H1 (cell line): ENCODE measurements at regions not wholly inside any gene's neighbourhood (a gene's known extent, or its start where the extent isn't known, plus 50 kb on each side); places are given as distances from the start of the nearest gene placed in this dataset.

Experiments
- CTCF ChIA-PET: fragments of 300-600 bp; sonication (Branson Sonifier 250); formaldehyde crosslinking; loops from one replicate; lab custom pipeline; 2021; ENCODE audit not compliant: partially characterized antibody; lab: Charles Lee
- POLR2A ChIA-PET: fragments of 300-600 bp; sonication (Branson Sonifier 250); formaldehyde crosslinking; loops from one replicate; lab custom pipeline; 2021; ENCODE audit warnings: inconsistent platforms; ENCODE audit not compliant: partially characterized antibody; lab: Charles Lee
- DNase-seq, 2 experiments: peaks; one replicate each; pipeline versions ENCODE4 v3.0.0 to v3.0.0-alpha.2; 2010 to 2022; ENCODE audit warnings: low spot score in 2 of 2, low read depth in 1 of 2, mixed read lengths in 1 of 2
- FAIRE-seq: peaks from 2 replicates; lab custom pipeline; 2011; peaks lifted over from hg19 to GRCh38; lab: Jason Lieb, UNC
- H2AFZ ChIP-seq: 2 replicates; pipeline ENCODE4 v1.8.1; 2012; ENCODE audit warnings: low read length, inconsistent platforms
- H2AK5ac ChIP-seq: 2 replicates; pipeline ENCODE4 v1.6.1; 2013; ENCODE audit warnings: low read depth, low read length
- H2BK120ac ChIP-seq: replicated peaks from 2 replicates; pipeline ENCODE3; 2013; ENCODE audit warnings: low read depth, low read length, inconsistent platforms
- H2BK12ac ChIP-seq: 2 replicates; pipeline ENCODE4 v1.6.1; 2013; ENCODE audit warnings: low read depth, low read length
- H2BK15ac ChIP-seq: 2 replicates; pipeline ENCODE4 v1.6.1; 2013; ENCODE audit warnings: low read length
- H2BK20ac ChIP-seq: 2 replicates; pipeline ENCODE4 v1.6.1; 2013; ENCODE audit warnings: low read length
- H2BK5ac ChIP-seq: 2 replicates; pipeline ENCODE4 v1.6.1; 2013; ENCODE audit warnings: low read depth, low read length
- H3K14ac ChIP-seq: 2 replicates; pipeline ENCODE4 v1.6.1; 2013; ENCODE audit warnings: inconsistent platforms; ENCODE audit not compliant: insufficient read length
- H3K18ac ChIP-seq: 2 replicates; pipeline ENCODE4 v1.6.1; 2013; ENCODE audit warnings: low read length; ENCODE audit errors: extremely low read depth
- H3K23ac ChIP-seq: 2 replicates; pipeline ENCODE4 v1.6.1; 2013; ENCODE audit warnings: inconsistent platforms; ENCODE audit not compliant: insufficient read length
- H3K23me2 ChIP-seq: 2 replicates; pipeline ENCODE4 v1.6.1; 2013; ENCODE audit warnings: low read depth, low read length
- H3K27ac ChIP-seq: 2 replicates; pipeline ENCODE4 v1.6.1; 2011; ENCODE audit warnings: low read depth, low read length, inconsistent platforms
- H3K27me3 ChIP-seq, 4 experiments: replicated peaks in 1 of 4; 1 replicate in 1 of 4; 2 replicates in 3 of 4; pipeline versions ENCODE4 v1.6.1 to v1.8.1; 2011 to 2013; ENCODE audit warnings: low read length in 3 of 4, mild to moderate bottlenecking in 3 of 4, inconsistent platforms in 2 of 4, mixed read lengths in 2 of 4, moderate library complexity in 1 of 4; ENCODE audit not compliant: control insufficient read depth in 3 of 4, insufficient read depth in 3 of 4; ENCODE audit errors: extremely low read depth in 1 of 4
- H3K36me3 ChIP-seq, 4 experiments: 2 replicates each; pipeline versions ENCODE4 v1.6.1 to v1.8.1; 2011 to 2013; ENCODE audit warnings: mild to moderate bottlenecking in 4 of 4, low read length in 3 of 4, moderate library complexity in 2 of 4, control low read depth in 1 of 4, inconsistent platforms in 1 of 4; ENCODE audit not compliant: insufficient read depth in 4 of 4, control insufficient read depth in 2 of 4
- H3K4ac ChIP-seq: replicated peaks from 2 replicates; pipeline ENCODE3; 2013; ENCODE audit warnings: low read length, low read depth, mixed read lengths, inconsistent platforms; ENCODE audit not compliant: insufficient read length
- H3K4me1 ChIP-seq, 4 experiments: replicated peaks in 1 of 4; 1 replicate in 1 of 4; 2 replicates in 3 of 4; pipeline versions ENCODE4 v1.6.1 to v1.8.1; 2011 to 2013; ENCODE audit warnings: low read length in 3 of 4, inconsistent platforms in 2 of 4, mixed read lengths in 1 of 4; ENCODE audit not compliant: insufficient read depth in 4 of 4, control insufficient read depth in 3 of 4
- H3K4me2 ChIP-seq, 2 experiments: 2 replicates each; pipeline versions ENCODE4 v1.6.1 to v1.8.1; 2011 to 2013; ENCODE audit warnings: low read depth in 2 of 2, low read length in 2 of 2, control low read depth in 1 of 2, inconsistent platforms in 1 of 2, mild to moderate bottlenecking in 1 of 2; ENCODE audit not compliant: insufficient read depth in 1 of 2
- H3K4me3 ChIP-seq, 4 experiments: fragments of 200-600, 300-600 bp in 1 of 4; sonication (generic), shearing (Covaris generic), sonication (Bioruptor Twin) in 1 of 4; 2 replicates each; pipeline versions ENCODE4 v1.5.1 to v1.8.1; 2011 to 2016; ENCODE audit warnings: low read length in 4 of 4, low read depth in 3 of 4, control low read depth in 2 of 4, inconsistent platforms in 2 of 4, mild to moderate bottlenecking in 2 of 4, mixed read lengths in 1 of 4, moderate library complexity in 1 of 4; ENCODE audit not compliant: insufficient read depth in 2 of 4; ENCODE audit errors: extremely low read depth in 1 of 4
- H3K56ac ChIP-seq: replicated peaks from 2 replicates; pipeline ENCODE3; 2013; ENCODE audit warnings: low read depth, mild to moderate bottlenecking, mixed read lengths, low read length, inconsistent platforms; ENCODE audit not compliant: insufficient read length
- H3K79me1 ChIP-seq: 2 replicates; pipeline ENCODE4 v1.6.1; 2013; ENCODE audit warnings: low read depth, low read length, control low read depth
- H3K79me2 ChIP-seq, 2 experiments: 2 replicates each; pipeline versions ENCODE4 v1.6.1 to v1.8.1; 2012 to 2013; ENCODE audit warnings: low read length in 2 of 2, mild to moderate bottlenecking in 2 of 2, inconsistent platforms in 1 of 2; ENCODE audit not compliant: insufficient read depth in 2 of 2, control insufficient read depth in 1 of 2
- H3K9ac ChIP-seq, 4 experiments: replicated peaks in 1 of 4; 1 replicate in 1 of 4; 2 replicates in 3 of 4; pipeline versions ENCODE4 v1.6.1 to v1.8.1; 2011 to 2013; ENCODE audit warnings: low read depth in 3 of 4, low read length in 3 of 4, control low read depth in 2 of 4, mild to moderate bottlenecking in 2 of 4, moderate library complexity in 2 of 4, inconsistent platforms in 1 of 4; ENCODE audit errors: extremely low read depth in 1 of 4
- H3K9me3 ChIP-seq, 2 experiments: 2 replicates each; pipeline versions ENCODE4 v1.6.1 to v1.8.1; 2012 to 2013; ENCODE audit warnings: mild to moderate bottlenecking in 2 of 2, moderate library complexity in 2 of 2, control low read depth in 1 of 2, inconsistent platforms in 1 of 2, low read depth in 1 of 2, low read length in 1 of 2, mixed read lengths in 1 of 2; ENCODE audit not compliant: insufficient read depth in 2 of 2
- H4K20me1 ChIP-seq, 2 experiments: replicated peaks in 1 of 2; 2 replicates each; pipeline versions ENCODE3 to v1.8.1; 2011 to 2013; ENCODE audit warnings: inconsistent platforms in 2 of 2, low read length in 2 of 2, mild to moderate bottlenecking in 1 of 2; ENCODE audit not compliant: insufficient read depth in 2 of 2, control insufficient read depth in 1 of 2
- H4K5ac ChIP-seq: 2 replicates; pipeline ENCODE4 v1.6.1; 2013; ENCODE audit warnings: low read length, low read depth, mixed read lengths, inconsistent platforms; ENCODE audit not compliant: insufficient read length
- H4K8ac ChIP-seq: 2 replicates; pipeline ENCODE4 v1.8.0; 2013; ENCODE audit warnings: mild to moderate bottlenecking, moderate library complexity, low read length, inconsistent platforms; ENCODE audit not compliant: insufficient read depth; ENCODE audit errors: extremely low read depth
- H4K91ac ChIP-seq: replicated peaks from 2 replicates; pipeline ENCODE3; 2013; ENCODE audit warnings: low read length, mixed read lengths, inconsistent platforms; ENCODE audit not compliant: insufficient read length
- BACH1 ChIP-seq: IDR thresholded peaks from 2 replicates; pipeline ENCODE4 v1.6.1; 2012; ENCODE audit warnings: low read length, improper control_type of control experiment
- CBX5 ChIP-seq: fragments of 300-800, 300-1000 bp; sonication (generic); IDR thresholded peaks from 2 replicates; pipeline ENCODE4 v1.7.1; 2016; ENCODE audit warnings: antibody characterized with exemption, low read length, low read depth
- PHF8 ChIP-seq: fragments of 200-600 bp; sonication (generic); conservative IDR thresholded peaks from 2 replicates; pipeline ENCODE4 v1.7.1; 2012; ENCODE audit warnings: low read depth, mild to moderate bottlenecking, inconsistent platforms, low read length, moderate library complexity
- SIN3A ChIP-seq, 2 experiments: IDR thresholded peaks in 1 of 2; conservative IDR thresholded peaks in 1 of 2; 2 replicates each; pipeline ENCODE4 v1.6.1; 2011 to 2012; ENCODE audit warnings: low read length in 2 of 2, improper control_type of control experiment in 1 of 2, low read depth in 1 of 2, mild to moderate bottlenecking in 1 of 2
- SIRT6 ChIP-seq: IDR thresholded peaks from one replicate; pipeline ENCODE4 v1.7.1; 2012; ENCODE audit warnings: low read length, inconsistent platforms
- TAF1 ChIP-seq: IDR thresholded peaks from 2 replicates; pipeline ENCODE4 v1.6.1; 2011; ENCODE audit warnings: mild to moderate bottlenecking, low read depth, low read length
- TCF12 ChIP-seq: IDR thresholded peaks from 2 replicates; pipeline ENCODE4 v1.6.1; 2011; ENCODE audit warnings: low read depth, mild to moderate bottlenecking, low read length
- ZNF274 ChIP-seq: IDR thresholded peaks from 2 replicates; pipeline ENCODE4 v1.7.0; 2012; ENCODE audit warnings: low read length, borderline replicate concordance; ENCODE audit errors: extremely low read depth
- WGBS, 2 experiments: shearing (Covaris generic) in 1 of 2; methylation state at CpG; one replicate each; pipeline versions ENCODE4 v1.1.6 to v1.1.7; 2013 to 2015; ENCODE audit warnings: low lambda C conversion rate in 2 of 2, mixed read lengths in 2 of 2, inconsistent platforms in 1 of 2, low coverage in 1 of 2, missing lambda C conversion rate in 1 of 2; ENCODE audit not compliant: insufficient replicate concordance in 2 of 2, insufficient coverage in 1 of 2, insufficient read length in 1 of 2; ENCODE audit errors: extremely low coverage in 1 of 2, missing lambda C conversion rate in 1 of 2; 5-methylcytosine and 5-hydroxymethylcytosine counted together
- TF ChIP-seq, protein P1 (sequence below): IDR thresholded peaks from 2 replicates; pipeline ENCODE4 v1.6.1; 2012; ENCODE audit warnings: inconsistent platforms

DNA sequence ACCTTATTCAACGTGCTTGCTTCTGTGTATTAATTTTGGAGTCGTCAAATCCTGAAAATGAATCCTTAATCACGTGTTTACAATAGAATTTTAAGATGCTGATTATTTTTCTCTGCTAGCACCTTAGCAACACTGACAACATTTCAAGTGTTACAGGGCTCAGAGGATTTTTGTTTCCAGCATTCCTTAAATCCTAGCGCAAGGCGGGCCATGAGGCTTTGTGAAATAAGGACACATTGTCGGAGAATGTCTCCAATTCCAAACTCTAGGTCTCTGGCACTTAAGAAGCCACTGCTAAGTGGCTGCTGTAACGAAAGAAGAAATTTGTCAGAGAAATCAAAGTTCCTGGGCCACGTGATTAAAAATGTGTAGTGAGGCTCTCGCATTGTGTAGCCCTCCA, 390.9 kb upstream of the CELF2 start:
- TF ChIP-seq, protein P1, sequence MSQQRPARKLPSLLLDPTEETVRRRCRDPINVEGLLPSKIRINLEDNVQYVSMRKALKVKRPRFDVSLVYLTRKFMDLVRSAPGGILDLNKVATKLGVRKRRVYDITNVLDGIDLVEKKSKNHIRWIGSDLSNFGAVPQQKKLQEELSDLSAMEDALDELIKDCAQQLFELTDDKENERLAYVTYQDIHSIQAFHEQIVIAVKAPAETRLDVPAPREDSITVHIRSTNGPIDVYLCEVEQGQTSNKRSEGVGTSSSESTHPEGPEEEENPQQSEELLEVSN = no peak
- TF ChIP-seq ZNF274 (no peak), PHF8 (no peak), TCF12 (no peak), BACH1 (no peak), CBX5 (no peak), SIN3A (conservative IDR thresholded peaks at IDR 0.05 in 1 of 2, IDR thresholded peaks at IDR 0.05 in 1 of 2; ENCODE audit: low read depth in 1 of 2, low read length in 2 of 2) (no peak), SIRT6 (no peak), TAF1 (no peak)
- TF ChIP-seq, all 59 proteins: peak for 0

More for the DNA sequence above, 390.9 kb upstream of the CELF2 start:
- Histone ChIP-seq H3K9ac (no peak overlapping the region), H4K5ac (no peak overlapping the region), H3K4me3 (no peak overlapping the region), H3K36me3 (no peaks in the 10 kb centered on the region), H2BK5ac (no peak overlapping the region), H2BK12ac (no peak overlapping the region), H2BK120ac (no peak overlapping the region), H3K9me3 (no peaks in the 10 kb centered on the region), H3K23me2 (no peaks in the 10 kb centered on the region), H4K8ac (no peak overlapping the region), H2BK20ac (no peak overlapping the region), H3K4me1 (no peaks in the 10 kb centered on the region), H3K79me2 (no peaks in the 10 kb centered on the region), H3K27me3 (no peaks in the 10 kb centered on the region), H2AFZ (0 out of 2 replicates have a peak overlapping the region, but pooled peaks have one; percentile 21), H2BK15ac (no peak overlapping the region), H3K27ac (no peak overlapping the region), H3K18ac (no peak overlapping the region), H3K56ac (no peak overlapping the region), H4K20me1 (no peaks in the 10 kb centered on the region), H2AK5ac (no peak overlapping the region), H3K79me1 (no peaks in the 10 kb centered on the region), H3K4me2 (no peak overlapping the region), H3K23ac (no peak overlapping the region), H3K14ac (no peak overlapping the region), H4K91ac (no peak overlapping the region), H3K4ac (no peak overlapping the region)
- ChIA-PET CTCF (interaction anchor here (0.6 kb wide), 1 partner anchor 1328 kb away, joined by 3 read pairs; no protein-coding TSS in a partner anchor), POLR2A (no interaction called here)
- FAIRE-seq (no peak), DNase-seq (no peak)
- WGBS, 2 experiments = 88% methylated on average over 9 of the region's 9 CpGs; no CpG with 5 or more reads in 1 of the 2 experiments
